Stimulated activated CD4-positive, alpha-beta T cell treated with anti-CD3 and anti-CD28 coated beads, Interleukin-15, amount 100 ng/mL, for 24 hours (primary cell): ENCODE measurements at regions not wholly inside any gene's neighbourhood (a gene's known extent, or its start where the extent isn't known, plus 50 kb on each side); places are given as distances from the start of the nearest gene placed in this dataset.
"Not testable (repeated sequence)": the region's sequence is repeated elsewhere in the genome, so short reads cannot be mapped to it uniquely, and the experiment has no call there.

Experiments
- DNase-seq: peaks from one replicate; pipeline ENCODE4 v3.0.0-alpha.2; 2020

DNA sequence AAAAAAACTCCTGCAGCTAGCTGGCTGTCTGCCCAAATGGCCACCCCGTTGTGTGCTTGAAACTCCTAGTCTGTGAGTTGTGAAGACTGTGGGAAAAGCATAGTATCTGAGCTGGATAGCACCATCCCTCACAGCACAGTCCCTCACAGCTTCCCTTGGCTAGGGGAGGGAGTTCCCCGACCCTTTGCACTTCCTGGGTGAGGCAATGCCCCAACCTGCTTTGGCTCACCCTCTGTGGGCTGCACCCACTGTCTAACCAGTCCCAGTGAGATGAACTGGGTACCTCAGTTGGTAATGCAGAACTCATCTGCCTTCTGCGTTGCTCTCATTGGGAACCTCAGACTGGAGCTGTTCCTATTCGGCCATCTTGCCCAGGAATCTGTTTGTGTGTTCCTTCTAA, 260.6 kb upstream of the STXBP5 start:
- no peak for DNase-seq

DNA sequence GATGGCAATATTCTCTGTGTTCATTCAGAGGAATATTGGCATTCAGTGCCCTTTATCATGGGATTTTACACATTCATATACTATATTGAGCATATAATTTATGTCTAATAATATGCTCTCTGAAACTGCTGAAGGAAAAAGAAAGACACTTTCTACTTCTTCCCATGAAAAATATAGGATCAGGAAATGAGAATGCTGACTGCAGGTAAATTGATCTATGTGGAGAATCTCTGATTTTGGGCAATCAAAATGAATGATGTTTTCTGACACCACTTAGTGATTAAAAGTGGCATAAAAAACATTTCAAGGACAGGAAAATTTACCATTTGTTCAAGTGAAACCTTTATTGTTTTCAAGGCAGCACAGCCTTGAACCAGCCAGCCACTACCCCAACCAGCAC, 260.1 kb upstream of the STXBP5 start:
- DNase-seq: no peak

DNA sequence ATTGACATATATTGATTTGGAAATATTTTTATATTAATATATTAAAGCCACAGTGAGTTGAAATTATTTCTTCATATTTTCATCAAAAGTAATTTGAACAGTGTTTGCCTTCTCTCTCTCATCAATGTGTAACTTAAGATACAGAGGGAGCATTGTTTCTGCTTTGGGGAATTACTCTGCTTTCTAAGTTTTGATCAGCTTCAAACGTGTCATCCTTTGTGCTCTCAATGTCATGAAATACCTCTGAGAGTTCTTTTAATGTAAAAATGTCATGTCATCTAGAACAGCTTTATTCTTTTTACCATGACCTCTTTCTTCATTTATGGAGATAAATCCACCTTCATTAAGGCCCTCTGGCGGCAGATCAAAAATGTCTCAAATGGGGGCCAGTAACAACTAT, 259.4 kb upstream of the STXBP5 start:
- no peak for DNase-seq

DNA sequence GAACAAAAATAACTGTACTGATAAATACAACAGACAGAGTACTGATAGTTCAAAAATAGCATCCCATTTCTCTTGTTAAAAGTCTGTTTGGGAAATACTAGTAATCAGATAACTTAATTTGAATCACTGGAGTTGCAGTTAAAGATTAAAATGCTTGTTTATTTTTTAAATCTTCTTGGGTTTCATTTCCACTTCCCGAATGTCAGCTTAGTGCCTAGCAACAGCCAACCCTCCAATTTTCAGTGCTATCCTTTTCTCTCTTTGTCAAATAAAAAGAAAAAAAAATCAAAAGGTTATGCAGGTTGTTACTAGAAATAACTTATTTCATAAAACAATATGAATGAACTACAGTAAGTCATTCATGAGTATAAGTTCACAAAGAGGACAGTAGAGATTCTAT, 257.7 kb upstream of the STXBP5 start:
- no peak for DNase-seq

DNA sequence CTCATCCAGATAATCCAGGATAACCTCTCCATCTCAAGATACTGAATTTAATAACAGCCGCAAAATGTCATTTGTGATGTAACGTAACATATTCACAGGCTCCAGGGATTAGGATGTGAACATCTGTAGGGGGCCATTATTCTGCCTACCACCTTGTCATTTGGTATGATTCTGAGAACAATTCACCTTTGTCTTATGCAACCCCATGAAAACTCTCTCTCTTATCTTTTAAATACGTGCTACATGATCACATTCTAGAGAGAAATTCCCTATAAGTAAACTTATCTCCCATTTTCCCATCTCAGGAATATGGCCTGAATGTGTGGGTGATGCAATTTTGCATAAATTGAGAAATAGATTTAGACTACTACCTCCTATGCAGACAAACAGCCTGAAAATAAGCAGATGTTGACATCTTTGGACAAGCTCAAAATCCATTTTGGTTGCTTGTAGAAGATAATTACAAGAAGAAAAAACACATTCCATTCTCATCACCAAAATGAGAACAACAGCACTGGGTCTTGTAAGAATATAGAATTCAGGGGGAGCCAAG, 255.4 kb upstream of the STXBP5 start:
- no peak for DNase-seq

DNA sequence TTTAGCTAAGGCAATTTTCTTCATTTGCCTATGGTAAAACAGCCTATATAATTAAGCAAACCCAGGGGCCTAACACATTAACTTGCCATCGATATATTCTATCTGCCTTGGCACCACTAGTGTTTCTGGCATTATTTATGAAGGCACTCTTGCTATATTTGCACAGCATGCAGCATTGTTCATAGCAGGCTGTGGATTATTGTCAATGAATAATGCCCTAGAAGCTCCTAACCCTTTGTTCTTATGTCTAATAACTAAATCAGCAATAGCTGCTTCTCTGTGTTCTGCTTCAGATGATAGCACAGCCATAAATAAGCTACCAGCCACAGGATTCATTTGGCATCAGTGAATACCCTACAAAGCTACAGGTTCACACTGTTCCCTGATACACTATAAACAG, 254.8 kb upstream of the STXBP5 start:
- no peak for DNase-seq

DNA sequence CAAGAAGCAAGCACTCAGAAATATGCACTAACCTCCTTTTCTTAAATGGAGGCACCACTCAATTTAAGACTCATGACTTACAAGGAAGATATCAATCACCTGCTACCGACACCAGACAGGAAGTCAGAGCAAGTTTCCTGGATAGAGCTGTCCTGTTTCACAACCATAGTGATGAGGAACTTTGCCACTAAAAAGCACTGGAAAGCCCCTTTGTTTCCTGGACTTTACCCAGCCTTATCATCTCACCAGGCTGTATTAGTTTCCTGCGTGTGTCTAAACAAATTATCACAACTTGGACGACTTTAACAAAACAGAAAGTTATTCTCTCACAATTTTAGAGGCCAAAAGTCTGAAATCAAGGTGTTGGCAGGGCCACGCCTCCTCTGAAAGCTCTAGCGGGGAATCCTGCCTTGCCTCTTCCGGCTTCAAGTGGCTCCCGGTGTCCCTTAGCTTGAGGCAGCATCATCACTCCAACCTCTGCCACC, 253.8 kb upstream of the STXBP5 start:
- peak; percentile 11 for DNase-seq

DNA sequence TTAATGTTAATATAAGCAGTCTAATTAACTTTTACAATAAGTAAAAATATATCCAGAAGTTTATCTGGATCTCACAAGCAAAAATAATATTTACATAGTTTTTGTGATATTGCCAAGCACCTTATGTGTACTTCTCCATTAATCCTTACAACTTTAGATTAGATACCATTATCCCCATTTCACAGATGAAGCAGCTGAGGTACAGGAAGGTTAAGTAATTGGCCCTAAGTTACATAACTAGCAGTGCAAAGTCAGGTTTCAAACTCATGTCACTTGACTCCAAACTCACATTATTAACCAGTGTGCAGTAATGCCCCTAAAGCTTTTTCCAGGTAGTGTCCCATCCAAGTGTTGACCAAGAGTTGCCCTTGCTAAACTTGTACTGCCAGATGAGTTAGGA, 248.6 kb upstream of the STXBP5 start:
- no peak for DNase-seq

DNA sequence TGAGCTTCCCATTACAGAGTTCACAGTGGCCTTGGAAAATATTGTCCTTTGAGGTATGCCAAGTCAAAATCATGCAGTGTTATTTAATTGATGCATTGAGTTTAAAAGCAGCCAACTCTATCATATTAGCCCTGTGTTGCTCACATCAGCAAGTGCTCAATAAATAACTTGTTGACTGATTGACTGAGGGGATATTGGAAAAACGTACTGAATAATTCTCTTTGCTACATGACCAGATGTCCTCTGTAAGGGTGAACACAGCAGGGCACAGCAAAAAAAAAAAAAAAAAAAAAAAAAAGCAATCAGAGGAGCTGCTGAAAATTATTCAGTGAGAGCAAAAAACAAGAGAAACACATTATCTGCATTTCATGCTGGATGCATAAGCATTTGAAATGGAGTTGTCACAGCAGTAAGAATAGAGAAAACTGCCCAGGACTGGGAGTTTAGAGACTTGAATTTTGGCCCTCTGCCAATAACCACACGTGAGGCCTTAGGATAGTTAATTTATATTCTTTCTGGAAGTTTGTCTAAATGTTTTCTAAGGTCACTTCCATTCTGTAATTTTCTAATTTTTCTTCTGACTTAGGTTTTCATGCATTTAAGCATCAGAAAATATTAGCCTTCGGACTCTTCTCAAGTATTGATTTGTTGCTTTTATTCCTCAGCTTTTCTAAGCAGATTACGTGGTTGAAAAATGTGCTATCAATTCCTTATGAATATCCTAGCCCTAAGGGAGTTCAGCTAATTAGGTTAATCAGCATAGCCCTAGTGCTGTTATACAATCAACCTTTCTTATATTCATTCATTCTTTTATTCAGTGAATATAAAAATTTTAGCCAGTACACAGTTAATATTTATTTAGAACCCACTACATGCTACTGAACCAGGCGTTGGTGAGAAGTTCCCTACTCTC, 246.8 kb upstream of the STXBP5 start:
- DNase-seq: no peak

DNA sequence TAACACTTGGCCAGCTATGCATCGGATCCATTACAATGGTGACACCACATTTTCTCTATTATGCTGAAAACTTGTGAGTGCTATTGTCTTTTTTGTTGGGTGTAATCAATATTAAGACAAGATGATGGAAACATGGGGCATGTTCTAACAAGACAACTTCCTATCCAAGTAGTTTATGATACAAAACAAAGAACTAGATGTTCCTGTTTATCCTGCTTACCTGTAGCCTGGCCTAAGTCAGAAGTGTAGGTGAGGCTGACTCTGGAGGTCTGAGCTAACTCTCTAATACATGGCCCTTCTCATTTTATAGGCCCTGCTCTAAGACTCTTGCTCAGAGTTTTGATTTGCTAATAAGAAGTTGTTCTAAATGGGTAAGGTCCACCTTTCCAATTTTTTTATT, 242.4 kb upstream of the STXBP5 start:
- DNase-seq: no peak

DNA sequence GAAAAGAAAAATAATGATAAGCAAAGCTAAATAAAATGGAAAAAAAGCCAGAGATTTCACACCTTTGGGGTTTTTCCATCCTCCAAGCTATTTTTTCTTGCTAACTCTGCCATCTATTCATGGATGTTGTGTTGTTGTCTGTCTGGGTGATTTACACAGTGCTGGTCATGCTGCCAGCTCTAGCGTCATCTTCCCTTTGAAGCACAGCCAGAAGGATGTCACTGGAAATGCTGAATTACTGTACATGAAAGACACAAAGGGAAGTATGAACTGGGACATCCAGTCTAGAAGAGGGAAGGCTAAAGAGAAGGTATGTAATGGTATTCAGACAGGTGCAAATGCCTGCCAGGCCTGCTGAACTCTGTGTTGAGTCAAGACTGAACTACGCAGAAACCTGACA, 241.9 kb upstream of the STXBP5 start:
- DNase-seq: no peak

DNA sequence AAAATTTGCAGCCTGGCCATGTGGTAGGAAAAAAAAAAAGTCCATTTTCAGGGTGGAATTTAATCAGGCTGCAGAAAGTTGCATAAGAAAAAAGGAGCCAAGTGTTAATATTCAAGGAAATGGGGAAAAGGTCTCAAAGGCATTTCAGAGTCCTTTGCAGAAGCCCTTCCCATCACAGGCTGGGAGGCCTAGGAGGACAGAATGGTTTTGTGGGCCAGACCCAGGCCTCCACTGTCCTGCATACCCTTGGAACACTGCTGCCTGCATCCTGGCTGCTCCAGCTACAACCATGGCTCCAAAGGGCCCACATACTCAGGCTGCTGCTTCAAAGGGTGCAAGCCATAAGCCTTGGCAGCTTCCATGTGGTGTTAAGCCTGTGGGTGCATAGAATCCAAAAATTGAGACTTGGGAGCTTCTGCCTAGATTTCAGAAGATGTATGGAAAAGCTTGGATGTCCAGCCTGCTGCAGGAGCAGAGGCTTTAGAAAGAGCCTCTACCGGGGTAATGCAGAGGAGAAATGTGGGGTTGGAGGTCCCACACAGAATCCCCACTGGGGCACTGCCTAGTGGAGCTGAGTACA, 239.0 kb upstream of the STXBP5 start:
- peak; percentile 10 for DNase-seq

DNA sequence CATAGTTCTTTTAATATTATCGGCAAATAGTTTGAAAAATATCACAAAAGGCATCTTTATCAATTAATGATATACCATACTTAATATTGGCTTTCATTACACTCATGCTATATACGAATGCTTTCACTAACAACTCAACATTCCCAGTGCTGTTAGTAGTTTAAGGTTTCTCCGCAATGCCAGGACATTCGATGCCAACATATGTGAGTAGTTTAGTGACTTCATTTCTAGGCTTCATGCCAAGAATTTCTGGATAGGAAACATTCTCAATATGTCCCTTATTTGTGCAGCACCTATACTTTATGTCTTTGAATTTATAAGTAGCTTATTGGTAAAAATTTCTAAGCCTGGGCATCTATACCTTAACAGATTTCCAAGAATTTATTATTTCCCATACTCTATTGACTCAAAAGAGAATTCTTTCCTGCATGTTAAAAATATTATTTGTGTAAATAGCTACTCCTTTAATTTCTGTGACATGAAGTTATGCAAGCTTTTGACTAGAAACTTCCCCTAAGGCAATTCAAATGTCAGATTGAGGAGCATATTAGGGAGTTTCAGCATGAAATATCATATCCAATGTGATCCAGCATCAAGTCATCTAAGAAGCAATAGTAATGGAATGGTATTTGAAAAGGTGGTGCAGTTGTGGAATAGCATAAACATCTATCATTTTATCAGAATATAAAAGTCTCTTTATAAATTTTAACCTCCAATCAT, 236.0 kb upstream of the STXBP5 start:
- DNase-seq: no peak

DNA sequence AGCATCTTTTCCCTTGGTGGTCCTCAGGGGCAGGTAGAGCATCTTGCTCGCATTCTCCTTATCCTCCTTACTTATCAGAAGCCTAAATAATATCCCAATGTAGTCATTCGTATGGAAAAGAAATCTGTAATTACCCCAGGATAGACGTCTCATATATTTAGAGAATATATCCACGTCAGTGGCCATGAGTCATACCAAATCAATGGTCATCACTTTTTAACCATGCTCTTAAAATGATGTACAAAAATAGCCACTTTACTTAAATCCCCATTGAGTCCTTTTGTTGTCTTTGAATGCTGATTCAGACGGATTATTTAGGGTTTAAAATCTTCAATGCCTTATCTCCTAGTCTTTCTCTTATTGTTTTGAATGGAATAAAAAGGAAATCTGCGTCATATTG, 231.7 kb upstream of the STXBP5 start:
- DNase-seq: no peak

DNA sequence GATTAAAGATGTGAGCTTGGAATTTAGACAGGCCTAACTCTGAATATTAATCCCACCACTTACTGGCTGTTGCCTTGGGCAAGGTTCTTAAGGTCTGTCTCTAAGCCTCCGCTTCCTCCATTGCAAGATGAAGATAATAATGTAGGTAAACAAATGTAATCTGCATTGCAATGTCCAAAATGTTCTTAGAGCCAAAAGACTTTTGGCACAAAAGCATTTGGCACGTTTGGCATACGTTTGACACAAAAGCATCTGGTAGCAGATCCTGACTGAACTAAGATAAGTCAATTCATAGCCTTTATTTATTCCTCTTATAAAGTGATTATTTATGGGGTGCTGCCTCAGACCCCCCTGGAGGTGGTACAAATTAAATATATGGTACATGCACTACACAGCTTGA, 229.9 kb upstream of the STXBP5 start:
- no peak for DNase-seq

DNA sequence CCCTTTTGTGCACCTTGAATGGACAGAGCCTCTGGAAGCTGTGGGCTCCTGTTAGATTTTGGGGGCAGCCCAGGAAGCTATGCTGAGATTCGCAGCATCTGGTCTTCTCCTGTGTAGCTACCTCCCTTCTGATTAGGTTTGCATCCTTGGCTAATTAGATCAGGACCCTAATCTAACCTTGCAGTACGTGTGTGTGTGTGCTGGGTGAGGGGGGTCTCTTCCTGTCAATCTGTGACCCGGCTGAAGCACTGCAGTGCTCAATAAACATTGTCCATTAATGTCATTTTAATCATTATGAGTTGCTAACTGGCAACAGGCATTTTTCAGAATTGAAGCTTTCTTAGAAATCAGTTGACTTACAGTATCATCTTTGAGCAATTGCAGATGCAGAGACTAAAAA, 229.1 kb upstream of the STXBP5 start:
- no peak for DNase-seq

DNA sequence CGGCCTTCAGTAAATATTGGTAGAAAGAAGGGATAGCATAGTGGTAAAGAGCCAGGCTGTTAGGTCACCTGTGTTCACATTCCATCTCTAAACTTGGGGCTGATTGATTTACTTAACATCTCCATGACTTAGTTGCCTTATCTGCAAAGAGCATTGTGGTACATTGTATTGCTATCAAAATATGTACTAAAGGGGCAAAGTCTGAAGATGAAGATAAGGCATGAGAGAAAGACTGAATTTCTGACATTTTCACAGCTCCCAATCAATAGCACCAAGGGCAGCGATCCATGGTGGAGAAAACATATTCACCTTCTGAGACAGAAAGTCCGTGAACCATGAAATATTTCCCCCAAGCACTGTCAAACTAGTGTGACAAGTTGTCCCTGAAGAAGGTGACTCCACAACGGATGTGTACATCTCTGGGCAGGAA, 223.3 kb upstream of the STXBP5 start:
- no peak for DNase-seq

DNA sequence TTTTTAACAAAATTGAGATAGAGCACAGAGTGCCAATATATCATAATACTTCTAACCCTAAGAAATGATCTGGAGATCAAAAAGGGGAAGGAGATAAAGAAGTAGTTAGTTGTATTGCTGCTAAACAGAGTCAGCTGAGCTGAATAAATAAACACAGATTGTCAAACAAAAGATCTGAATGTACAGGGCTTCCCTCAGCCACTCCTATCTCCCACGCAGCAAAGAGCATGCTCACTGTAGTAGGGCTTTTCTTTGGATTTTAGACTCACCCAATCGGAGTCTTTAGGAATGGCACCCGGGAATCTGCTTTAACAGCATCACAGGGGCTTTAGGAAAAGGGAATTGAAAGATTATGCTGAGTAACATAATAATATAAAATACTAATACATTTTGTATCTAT, 222.2 kb upstream of the STXBP5 start:
- no peak for DNase-seq

DNA sequence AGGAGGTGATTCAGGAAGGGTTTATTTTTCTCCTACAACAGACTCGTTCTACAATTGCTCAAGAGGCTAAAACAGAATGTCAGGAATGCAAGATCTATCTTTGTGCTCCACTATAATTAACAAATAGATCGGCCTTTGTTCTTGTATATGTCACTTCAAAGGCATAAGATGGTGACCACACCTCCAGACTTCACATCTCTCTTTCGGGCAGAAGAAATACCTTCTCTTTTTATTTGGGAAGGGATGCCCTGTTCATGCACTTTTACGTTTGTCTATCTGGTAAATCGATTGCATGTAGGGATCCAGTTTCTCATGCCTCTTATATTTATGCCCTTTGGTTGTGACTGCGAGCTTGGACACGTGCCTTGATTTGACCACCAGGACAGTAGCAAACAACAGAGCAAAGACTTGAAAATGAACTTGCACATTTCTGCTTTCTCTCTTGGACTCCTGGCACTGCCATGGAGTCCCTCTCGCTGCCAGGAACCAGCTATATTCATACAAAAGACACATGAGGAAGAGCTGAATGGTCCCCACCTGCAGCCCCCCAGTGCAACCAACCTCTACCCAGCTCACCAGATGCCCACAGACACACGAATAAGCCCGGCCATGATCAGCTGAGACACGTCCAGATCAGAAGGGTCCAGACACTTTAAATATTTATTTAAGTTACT, 219.8 kb upstream of the STXBP5 start:
- DNase-seq: no peak

DNA sequence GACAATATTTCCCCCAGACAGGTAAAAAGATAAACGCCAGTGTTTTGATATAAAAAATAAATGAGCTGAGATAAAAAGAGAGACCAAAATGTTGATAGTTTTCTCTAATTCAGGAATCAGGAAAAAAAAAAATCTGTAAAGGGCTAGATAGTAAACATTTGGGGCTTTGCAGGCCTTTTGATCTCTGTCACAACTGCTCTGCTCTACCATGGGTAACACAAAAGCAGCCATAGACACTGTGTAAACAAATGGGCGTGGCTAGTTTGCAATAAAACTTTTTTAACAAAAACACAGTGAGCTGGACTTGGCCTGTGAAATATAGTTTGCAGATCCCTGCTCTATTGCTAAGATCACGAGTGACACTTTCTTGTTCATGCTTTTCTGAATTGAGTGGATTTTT, 219.1 kb upstream of the STXBP5 start:
- DNase-seq: no peak

DNA sequence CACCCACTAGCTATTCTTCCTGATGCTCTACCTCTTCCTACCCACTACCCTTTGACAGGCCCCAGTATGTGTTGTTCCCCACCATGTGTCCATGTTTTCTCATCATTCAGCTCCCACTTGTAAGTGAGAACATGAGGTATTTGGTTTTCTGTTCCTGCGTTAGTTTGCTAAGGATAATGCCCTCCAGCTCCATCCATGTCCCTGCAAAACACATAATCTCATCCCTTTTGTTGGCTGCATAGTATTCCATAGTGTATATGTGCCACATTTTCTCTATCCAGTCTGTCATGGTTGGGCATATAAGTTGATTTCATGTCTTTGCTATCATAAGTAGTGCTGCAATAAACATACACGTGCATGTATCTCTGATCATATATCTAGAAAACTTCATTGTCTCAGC, 218.3 kb upstream of the STXBP5 start:
- no peak for DNase-seq

DNA sequence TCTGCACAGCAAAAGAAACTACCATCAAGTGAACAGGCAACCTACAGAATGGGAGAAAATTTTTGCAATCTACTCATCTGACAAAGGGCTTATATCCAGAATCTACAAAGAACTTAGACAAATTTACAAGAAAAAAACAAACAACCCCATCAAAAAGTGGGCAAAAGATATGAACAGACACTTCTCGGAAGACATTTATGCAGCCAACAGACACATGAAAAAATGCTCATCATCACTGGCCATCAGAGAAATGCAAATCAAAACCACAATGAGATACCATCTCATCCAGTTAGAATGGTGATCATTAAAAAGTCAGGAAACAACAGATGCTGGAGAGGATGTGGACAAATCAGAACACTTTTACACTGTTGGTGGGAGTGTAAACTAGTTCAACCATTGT, 216.3 kb upstream of the STXBP5 start:
- DNase-seq: not testable (repeated sequence)

DNA sequence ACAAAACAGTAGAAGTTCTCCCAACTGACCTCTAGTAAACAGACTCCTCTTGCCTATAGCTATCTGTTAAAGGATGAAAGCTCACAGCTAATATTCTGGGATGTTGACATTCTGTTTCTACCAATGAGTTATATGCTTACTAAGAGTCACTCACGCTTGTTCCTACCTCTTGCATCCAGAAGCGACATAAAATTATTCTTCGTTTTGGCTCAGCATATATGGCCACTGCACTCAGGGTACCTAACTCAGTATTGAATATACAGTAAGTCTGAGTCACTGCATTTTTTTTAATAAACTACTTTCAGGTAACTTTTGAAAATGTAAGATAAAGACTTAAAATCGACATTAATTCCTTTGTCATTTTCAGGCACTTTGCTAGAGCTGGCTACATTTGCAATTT, 214.4 kb upstream of the STXBP5 start:
- DNase-seq: no peak
